ENCODE measurements at regions not wholly inside any gene's neighbourhood (a gene's known extent, or its start where the extent isn't known, plus 50 kb on each side); places are given as distances from the start of the nearest gene placed in this dataset.
"Not testable (repeated sequence)": the region's sequence is repeated elsewhere in the genome, so short reads cannot be mapped to it uniquely, and the experiment has no call there.

- H3K9me3 ChIP-seq: no peaks in the 10 kb centered on the region
- TF ChIP-seq POLR2A (IDR thresholded peaks at IDR 0.05) (no peak), CTCF (IDR thresholded peaks at IDR 0.05) (no peak)
- DNase-seq: no peak
- no peak overlapping the region for H3K27ac ChIP-seq
- 79 to 86% methylated on average over 2 of the region's 2 CpGs for WGBS, 2 donors
- no peaks in the 10 kb centered on the region for H3K4me1 ChIP-seq
- no peak overlapping the region for H3K4me3 ChIP-seq
- intact Hi-C loops (cut with DNase I; ENCODE audit: low total_unique reads): no loop called here
- no peaks in the 10 kb centered on the region for H3K36me3 ChIP-seq (ENCODE audit: low read depth, missing control alignments)
- H3K27me3 ChIP-seq: no peaks in the 10 kb centered on the region
Measured at GRCh38 chr4:84215217-84215616, 283.9 kb downstream of the NKX6-1 start.

GRCh38 chr4:84206226-84206625, 292.9 kb downstream of the NKX6-1 start:
- H3K27me3 ChIP-seq; DNase-seq; intact Hi-C loops (cut with DNase I; ENCODE audit: low total_unique reads); H3K36me3 ChIP-seq (ENCODE audit: low read depth, missing control alignments); H3K4me3 ChIP-seq; H3K9me3 ChIP-seq; H3K4me1 ChIP-seq; H3K27ac ChIP-seq: not testable (repeated sequence)
- WGBS, 2 donors: 89 to 91% methylated on average over 4 of the region's 4 CpGs

- DNase-seq: no peak
- no peak overlapping the region for H3K27ac ChIP-seq
- no peaks in the 10 kb centered on the region for H3K9me3 ChIP-seq
- H3K27me3 ChIP-seq: no peaks in the 10 kb centered on the region
- no peaks in the 10 kb centered on the region for H3K4me1 ChIP-seq
- TF ChIP-seq POLR2A (IDR thresholded peaks at IDR 0.05) (no peak), CTCF (IDR thresholded peaks at IDR 0.05) (no peak)
- WGBS, 2 donors: 33 to 43% methylated on average over 1 of the region's 1 CpG
- no peak overlapping the region for H3K4me3 ChIP-seq
- intact Hi-C loops (cut with DNase I; ENCODE audit: low total_unique reads): no loop called here
- no peaks in the 10 kb centered on the region for H3K36me3 ChIP-seq (ENCODE audit: low read depth, missing control alignments)
Measured at GRCh38 chr4:84189144-84189543, 309.9 kb downstream of the NKX6-1 start.

GRCh38 chr4:84179409-84179808, 319.7 kb downstream of the NKX6-1 start:
- Histone ChIP-seq H3K4me3 (no peak overlapping the region), H3K27ac (no peak overlapping the region), H3K36me3 (ENCODE audit: low read depth, missing control alignments) (no peaks in the 10 kb centered on the region), H3K9me3 (no peaks in the 10 kb centered on the region), H3K4me1 (no peaks in the 10 kb centered on the region), H3K27me3 (no peaks in the 10 kb centered on the region)
- DNase-seq: no peak
- WGBS, 2 donors: 91 to 93% methylated on average over 2 of the region's 2 CpGs
- intact Hi-C loops (cut with DNase I; ENCODE audit: low total_unique reads): no loop called here
- TF ChIP-seq CTCF (IDR thresholded peaks at IDR 0.05) (no peak), POLR2A (IDR thresholded peaks at IDR 0.05) (no peak)

DNA sequence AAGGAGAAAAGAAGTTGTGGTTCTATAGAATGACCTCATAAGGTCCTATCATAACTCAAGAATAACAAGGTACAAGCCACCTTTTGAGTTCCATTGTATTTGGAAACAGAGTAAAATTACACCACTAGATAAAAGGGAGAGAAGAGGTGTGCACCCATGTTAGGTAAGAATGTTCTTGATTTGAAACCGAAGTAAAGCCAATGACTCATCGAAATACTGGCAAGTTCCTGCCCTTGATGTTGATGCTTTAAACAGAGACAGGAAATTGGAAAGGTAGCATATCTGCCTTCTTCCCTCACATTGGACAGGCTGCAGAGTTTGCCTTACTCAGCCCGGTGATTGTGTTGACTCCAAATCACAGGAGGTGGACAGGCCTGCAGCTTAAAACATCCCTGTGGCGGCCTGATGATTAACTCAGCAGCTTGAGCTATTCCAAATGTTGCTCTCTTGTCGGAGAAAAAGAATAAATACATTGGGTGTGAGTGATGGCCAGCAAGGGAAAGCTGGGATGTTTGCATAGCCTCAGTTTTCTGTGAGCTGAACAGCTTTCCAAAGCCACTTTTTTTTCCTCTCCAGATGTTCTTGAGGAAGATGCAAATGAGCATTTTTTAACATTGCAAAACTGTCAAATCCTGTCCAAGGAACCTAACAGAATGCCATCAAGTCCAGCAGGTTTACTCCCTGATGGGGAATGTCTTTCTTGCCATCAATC, 321.1 kb downstream of the NKX6-1 start:
- no peaks in the 10 kb centered on the region for H3K4me1 ChIP-seq
- H3K27ac ChIP-seq: no peak overlapping the region
- intact Hi-C loops (cut with DNase I; ENCODE audit: low total_unique reads): no loop called here
- H3K36me3 ChIP-seq (ENCODE audit: low read depth, missing control alignments): no peaks in the 10 kb centered on the region
- TF ChIP-seq POLR2A (IDR thresholded peaks at IDR 0.05) (no peak), CTCF (IDR thresholded peaks at IDR 0.05) (no peak)
- H3K4me3 ChIP-seq: no peak overlapping the region
- no peaks in the 10 kb centered on the region for H3K27me3 ChIP-seq
- DNase-seq: no peak
- no peaks in the 10 kb centered on the region for H3K9me3 ChIP-seq
- WGBS, 2 donors: 55 to 67% methylated on average over 5 of the region's 5 CpGs

Measured in testis (tissue), 2 donors.